Suprapubic skin (tissue), 4 donors: ENCODE measurements at regions not wholly inside any gene's neighbourhood (a gene's known extent, or its start where the extent isn't known, plus 50 kb on each side); places are given as distances from the start of the nearest gene placed in this dataset.

Experiments used
- DNase-seq, 2 donors: peaks; one replicate each; pipeline ENCODE4 v3.0.0-alpha.2; 2019; ENCODE audit warnings: low spot score in 2 of 2
- H3K27ac ChIP-seq: fragments of 200-600 bp; sonication (generic); one replicate; pipeline ENCODE4 v1.5.1; 2019
- H3K27me3 ChIP-seq: fragments of 200-600 bp; sonication (generic); one replicate; pipeline ENCODE4 v1.5.1; 2019
- H3K36me3 ChIP-seq: fragments of 200-600 bp; sonication (generic); one replicate; pipeline ENCODE4 v1.5.1; 2019
- H3K4me1 ChIP-seq: fragments of 200-600 bp; sonication (generic); one replicate; pipeline ENCODE4 v1.5.1; 2019
- H3K4me3 ChIP-seq: fragments of 200-600 bp; sonication (generic); one replicate; pipeline ENCODE4 v1.5.1; 2019; ENCODE audit warnings: mild to moderate bottlenecking
- H3K9me3 ChIP-seq: fragments of 200-600 bp; sonication (generic); one replicate; pipeline ENCODE4 v1.5.1; 2019
- EP300 ChIP-seq: sonication (generic); formaldehyde crosslinking; IDR thresholded peaks from one replicate; pipeline ENCODE4 v1.6.1; 2017; ENCODE audit warnings: antibody characterized with exemption
- POLR2A ChIP-seq, 2 donors: fragments of 450-650 bp; IDR thresholded peaks; one replicate each; pipeline ENCODE4 v1.6.1; 2017; ENCODE audit warnings: antibody characterized with exemption in 2 of 2, mild to moderate bottlenecking in 2 of 2, moderate library complexity in 2 of 2
- POLR2AphosphoS5 ChIP-seq, 3 donors: sonication (generic); formaldehyde crosslinking; IDR thresholded peaks; one replicate each; pipeline ENCODE4 v1.6.1; 2017; ENCODE audit warnings: antibody characterized with exemption in 3 of 3
- WGBS: methylation state at CpG from one replicate; pipeline ENCODE4 v1.1.5; 2018; 5-methylcytosine and 5-hydroxymethylcytosine counted together
- TF ChIP-seq, protein P1 (sequence below), 2 donors: fragments of 200-600 bp in 1 of 2; fragments of 450-650 bp in 1 of 2; sonication (generic) in 1 of 2; IDR thresholded peaks; one replicate each; pipeline ENCODE4 v1.5.1; 2016 to 2019; ENCODE audit warnings: antibody characterized with exemption in 2 of 2, mild to moderate bottlenecking in 1 of 2, moderate library complexity in 1 of 2

DNA sequence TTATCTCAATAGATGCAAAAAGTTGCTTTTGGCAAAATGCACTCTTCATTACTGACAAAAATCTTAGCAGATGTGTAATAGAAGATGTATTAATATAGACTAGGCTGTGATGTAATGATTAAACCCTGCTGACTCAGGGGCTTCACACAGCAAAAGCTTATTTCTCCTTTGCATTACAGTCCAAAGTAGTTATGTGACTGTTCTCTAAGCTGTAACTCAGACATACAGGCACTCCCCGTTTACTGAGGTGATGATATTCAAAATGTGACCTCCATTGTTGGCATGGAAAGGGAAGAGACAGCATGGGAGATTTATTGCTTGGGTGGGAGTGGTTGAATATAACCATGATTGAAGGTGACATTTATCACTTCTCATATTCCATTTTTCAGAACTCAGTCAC lies 331.5 kb downstream of the SNAPC1 start:
- WGBS: 15% methylated on average over 1 of the region's 1 CpG
- H3K4me1 ChIP-seq: no peaks in the 10 kb centered on the region
- DNase-seq: no peak
- H3K27me3 ChIP-seq: no peaks in the 10 kb centered on the region
- TF ChIP-seq POLR2A (IDR thresholded peaks at IDR 0.05) (no peak), POLR2AphosphoS5 (IDR thresholded peaks at IDR 0.05) (no peak), EP300 (no peak)
- TF ChIP-seq, protein P1, sequence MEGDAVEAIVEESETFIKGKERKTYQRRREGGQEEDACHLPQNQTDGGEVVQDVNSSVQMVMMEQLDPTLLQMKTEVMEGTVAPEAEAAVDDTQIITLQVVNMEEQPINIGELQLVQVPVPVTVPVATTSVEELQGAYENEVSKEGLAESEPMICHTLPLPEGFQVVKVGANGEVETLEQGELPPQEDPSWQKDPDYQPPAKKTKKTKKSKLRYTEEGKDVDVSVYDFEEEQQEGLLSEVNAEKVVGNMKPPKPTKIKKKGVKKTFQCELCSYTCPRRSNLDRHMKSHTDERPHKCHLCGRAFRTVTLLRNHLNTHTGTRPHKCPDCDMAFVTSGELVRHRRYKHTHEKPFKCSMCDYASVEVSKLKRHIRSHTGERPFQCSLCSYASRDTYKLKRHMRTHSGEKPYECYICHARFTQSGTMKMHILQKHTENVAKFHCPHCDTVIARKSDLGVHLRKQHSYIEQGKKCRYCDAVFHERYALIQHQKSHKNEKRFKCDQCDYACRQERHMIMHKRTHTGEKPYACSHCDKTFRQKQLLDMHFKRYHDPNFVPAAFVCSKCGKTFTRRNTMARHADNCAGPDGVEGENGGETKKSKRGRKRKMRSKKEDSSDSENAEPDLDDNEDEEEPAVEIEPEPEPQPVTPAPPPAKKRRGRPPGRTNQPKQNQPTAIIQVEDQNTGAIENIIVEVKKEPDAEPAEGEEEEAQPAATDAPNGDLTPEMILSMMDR (IDR thresholded peaks at IDR 0.05): no peak
- H3K4me3 ChIP-seq: no peak overlapping the region
- H3K36me3 ChIP-seq: no peaks in the 10 kb centered on the region
- no peak overlapping the region for H3K27ac ChIP-seq
- no peaks in the 10 kb centered on the region for H3K9me3 ChIP-seq

DNA sequence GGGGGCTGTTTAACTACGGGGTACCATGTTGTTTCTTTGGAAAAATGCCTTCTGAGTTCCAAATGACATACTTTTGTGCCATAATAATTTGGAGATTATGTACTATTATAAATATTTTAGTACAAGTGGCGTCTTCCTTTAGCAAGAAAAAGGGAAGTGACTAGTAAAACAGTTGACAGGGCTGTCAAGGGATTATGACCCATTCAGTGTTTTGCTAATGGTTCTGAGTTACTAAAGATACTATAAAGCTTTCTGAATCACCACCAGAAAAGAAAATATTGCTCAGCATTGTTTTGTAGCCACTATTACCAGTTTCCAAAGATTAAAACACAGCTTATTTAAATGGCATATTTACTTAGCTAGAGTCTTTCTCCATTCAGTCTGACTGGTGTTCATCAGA lies 334.9 kb downstream of the SNAPC1 start:
- no peaks in the 10 kb centered on the region for H3K36me3 ChIP-seq
- H3K27ac ChIP-seq: no peak overlapping the region
- no peaks in the 10 kb centered on the region for H3K9me3 ChIP-seq
- DNase-seq: no peak
- peaks cover 3% of the 10 kb centered on the region for H3K27me3 ChIP-seq
- 65% methylated on average over 2 of the region's 2 CpGs for WGBS
- H3K4me3 ChIP-seq: no peak overlapping the region
- TF ChIP-seq, protein P1 (IDR thresholded peaks at IDR 0.05): no peak
- no peak for TF ChIP-seq EP300
- no peaks in the 10 kb centered on the region for H3K4me1 ChIP-seq

GRCh38 chr14:62097824-62098223 lies 335.6 kb downstream of the SNAPC1 start:
- TF ChIP-seq, protein P1 (IDR thresholded peaks at IDR 0.05): no peak
- no peak for TF ChIP-seq POLR2A (IDR thresholded peaks at IDR 0.05)
- no peak for TF ChIP-seq POLR2AphosphoS5 (IDR thresholded peaks at IDR 0.05)
- no peak for TF ChIP-seq EP300
- Histone ChIP-seq H3K9me3 (no peaks in the 10 kb centered on the region), H3K4me3 (no peak overlapping the region), H3K27ac (no peak overlapping the region), H3K36me3 (no peaks in the 10 kb centered on the region), H3K4me1 (no peaks in the 10 kb centered on the region), H3K27me3 (peaks cover 3% of the 10 kb centered on the region)
- 82% methylated on average over 2 of the region's 2 CpGs for whole genome bisulfite sequencing
- no peak for DNase-seq

DNA sequence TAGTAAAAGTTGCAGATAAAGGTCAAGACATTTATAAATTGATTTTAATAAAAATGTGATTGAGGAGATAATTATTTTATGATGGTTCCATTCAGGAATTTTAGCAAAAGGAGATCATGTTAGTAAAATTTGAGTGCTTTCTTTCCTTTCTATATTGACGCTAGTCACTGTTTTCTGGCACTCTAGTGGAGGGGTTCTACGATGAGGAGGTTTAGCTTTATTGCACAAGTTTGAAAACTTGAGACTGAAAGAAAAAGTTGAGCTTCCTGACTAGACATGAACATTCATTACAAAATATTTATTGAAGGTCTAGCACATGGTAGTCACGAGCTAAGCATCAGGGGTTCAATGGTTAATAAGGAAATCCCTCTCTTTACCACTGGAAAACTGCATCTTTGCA lies 336.1 kb downstream of the SNAPC1 start:
- Histone ChIP-seq H3K9me3 (no peaks in the 10 kb centered on the region), H3K36me3 (no peaks in the 10 kb centered on the region), H3K27ac (no peak overlapping the region), H3K27me3 (peaks cover 3% of the 10 kb centered on the region), H3K4me3 (no peak overlapping the region), H3K4me1 (no peaks in the 10 kb centered on the region)
- no peak for DNase-seq
- TF ChIP-seq, protein P1 (IDR thresholded peaks at IDR 0.05): no peak
- TF ChIP-seq POLR2A (IDR thresholded peaks at IDR 0.05): no peak
- no peak for TF ChIP-seq EP300
- no peak for TF ChIP-seq POLR2AphosphoS5 (IDR thresholded peaks at IDR 0.05)
- 77% methylated on average over 3 of the region's 3 CpGs for WGBS

GRCh38 chr14:62099091-62099490 lies 336.9 kb downstream of the SNAPC1 start:
- no peak for TF ChIP-seq EP300
- no peak for TF ChIP-seq POLR2AphosphoS5 (IDR thresholded peaks at IDR 0.05)
- no peak for TF ChIP-seq POLR2A (IDR thresholded peaks at IDR 0.05)
- TF ChIP-seq, protein P1 (IDR thresholded peaks at IDR 0.05): no peak
- WGBS: 87% methylated on average over 1 of the region's 1 CpG
- Histone ChIP-seq H3K4me3 (no peak overlapping the region), H3K27me3 (peaks cover 3% of the 10 kb centered on the region), H3K4me1 (no peaks in the 10 kb centered on the region), H3K27ac (no peak overlapping the region), H3K36me3 (no peaks in the 10 kb centered on the region), H3K9me3 (no peaks in the 10 kb centered on the region)
- DNase-seq: no peak
